ENCODE measurements at regions not wholly inside any gene's neighbourhood (a gene's known extent, or its start where the extent isn't known, plus 50 kb on each side); places are given as distances from the start of the nearest gene placed in this dataset.

DNA sequence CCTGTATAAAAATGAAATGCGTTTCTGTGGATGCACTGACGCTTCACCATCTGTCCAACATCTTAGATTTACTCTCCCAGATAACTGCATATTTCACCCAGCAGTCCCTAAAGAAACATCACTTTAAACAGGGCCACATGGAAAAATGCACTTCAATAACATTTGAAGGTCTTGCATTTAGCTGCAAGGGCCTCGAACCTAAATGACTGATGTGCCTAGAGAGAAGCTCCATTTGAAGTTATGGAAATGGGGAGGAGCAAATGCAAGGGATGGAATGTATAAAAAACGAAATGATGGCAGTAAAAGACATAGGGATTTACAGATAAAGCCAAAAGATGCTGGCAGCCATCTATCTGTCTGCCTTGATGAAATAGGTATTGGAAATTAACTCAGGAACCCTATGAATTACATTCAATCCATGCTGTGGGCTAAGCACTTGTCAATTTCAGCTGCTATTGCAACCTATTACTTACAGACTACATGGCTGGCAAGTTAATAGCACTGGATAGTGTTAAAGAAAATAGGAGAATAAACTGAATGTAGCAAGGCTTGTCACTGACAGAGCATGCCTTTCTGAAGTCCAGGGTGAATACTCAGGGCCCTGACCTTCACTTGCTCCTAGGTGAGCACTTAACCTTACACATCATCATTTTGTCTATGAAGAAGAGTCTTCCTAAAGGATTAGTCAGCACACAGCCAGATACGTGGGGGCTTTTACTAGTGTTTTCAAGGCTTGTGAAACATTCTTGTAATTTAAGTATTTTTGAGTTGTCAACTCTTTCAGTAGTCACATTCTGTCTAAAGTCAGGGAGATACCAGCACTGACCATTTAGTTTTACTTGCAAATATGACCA lies 963.4 kb downstream of the PCDH17 start:
- TF ChIP-seq, protein P1, sequence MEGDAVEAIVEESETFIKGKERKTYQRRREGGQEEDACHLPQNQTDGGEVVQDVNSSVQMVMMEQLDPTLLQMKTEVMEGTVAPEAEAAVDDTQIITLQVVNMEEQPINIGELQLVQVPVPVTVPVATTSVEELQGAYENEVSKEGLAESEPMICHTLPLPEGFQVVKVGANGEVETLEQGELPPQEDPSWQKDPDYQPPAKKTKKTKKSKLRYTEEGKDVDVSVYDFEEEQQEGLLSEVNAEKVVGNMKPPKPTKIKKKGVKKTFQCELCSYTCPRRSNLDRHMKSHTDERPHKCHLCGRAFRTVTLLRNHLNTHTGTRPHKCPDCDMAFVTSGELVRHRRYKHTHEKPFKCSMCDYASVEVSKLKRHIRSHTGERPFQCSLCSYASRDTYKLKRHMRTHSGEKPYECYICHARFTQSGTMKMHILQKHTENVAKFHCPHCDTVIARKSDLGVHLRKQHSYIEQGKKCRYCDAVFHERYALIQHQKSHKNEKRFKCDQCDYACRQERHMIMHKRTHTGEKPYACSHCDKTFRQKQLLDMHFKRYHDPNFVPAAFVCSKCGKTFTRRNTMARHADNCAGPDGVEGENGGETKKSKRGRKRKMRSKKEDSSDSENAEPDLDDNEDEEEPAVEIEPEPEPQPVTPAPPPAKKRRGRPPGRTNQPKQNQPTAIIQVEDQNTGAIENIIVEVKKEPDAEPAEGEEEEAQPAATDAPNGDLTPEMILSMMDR (IDR thresholded peaks at IDR 0.05; ENCODE audit: insufficient read depth, low read length) = no peak
- TF ChIP-seq POLR2AphosphoS5 (IDR thresholded peaks at IDR 0.05; ENCODE audit: low read depth) = no peak
- TF ChIP-seq, protein P2, sequence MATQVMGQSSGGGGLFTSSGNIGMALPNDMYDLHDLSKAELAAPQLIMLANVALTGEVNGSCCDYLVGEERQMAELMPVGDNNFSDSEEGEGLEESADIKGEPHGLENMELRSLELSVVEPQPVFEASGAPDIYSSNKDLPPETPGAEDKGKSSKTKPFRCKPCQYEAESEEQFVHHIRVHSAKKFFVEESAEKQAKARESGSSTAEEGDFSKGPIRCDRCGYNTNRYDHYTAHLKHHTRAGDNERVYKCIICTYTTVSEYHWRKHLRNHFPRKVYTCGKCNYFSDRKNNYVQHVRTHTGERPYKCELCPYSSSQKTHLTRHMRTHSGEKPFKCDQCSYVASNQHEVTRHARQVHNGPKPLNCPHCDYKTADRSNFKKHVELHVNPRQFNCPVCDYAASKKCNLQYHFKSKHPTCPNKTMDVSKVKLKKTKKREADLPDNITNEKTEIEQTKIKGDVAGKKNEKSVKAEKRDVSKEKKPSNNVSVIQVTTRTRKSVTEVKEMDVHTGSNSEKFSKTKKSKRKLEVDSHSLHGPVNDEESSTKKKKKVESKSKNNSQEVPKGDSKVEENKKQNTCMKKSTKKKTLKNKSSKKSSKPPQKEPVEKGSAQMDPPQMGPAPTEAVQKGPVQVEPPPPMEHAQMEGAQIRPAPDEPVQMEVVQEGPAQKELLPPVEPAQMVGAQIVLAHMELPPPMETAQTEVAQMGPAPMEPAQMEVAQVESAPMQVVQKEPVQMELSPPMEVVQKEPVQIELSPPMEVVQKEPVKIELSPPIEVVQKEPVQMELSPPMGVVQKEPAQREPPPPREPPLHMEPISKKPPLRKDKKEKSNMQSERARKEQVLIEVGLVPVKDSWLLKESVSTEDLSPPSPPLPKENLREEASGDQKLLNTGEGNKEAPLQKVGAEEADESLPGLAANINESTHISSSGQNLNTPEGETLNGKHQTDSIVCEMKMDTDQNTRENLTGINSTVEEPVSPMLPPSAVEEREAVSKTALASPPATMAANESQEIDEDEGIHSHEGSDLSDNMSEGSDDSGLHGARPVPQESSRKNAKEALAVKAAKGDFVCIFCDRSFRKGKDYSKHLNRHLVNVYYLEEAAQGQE (IDR thresholded peaks at IDR 0.05; ENCODE audit: insufficient replicate concordance, low read depth) = no peak

Measured in HL-60 (cell line).